Spleen (tissue), 11 donors: ENCODE measurements at regions not wholly inside any gene's neighbourhood (a gene's known extent, or its start where the extent isn't known, plus 50 kb on each side); places are given as distances from the start of the nearest gene placed in this dataset.
"Not testable (repeated sequence)": the region's sequence is repeated elsewhere in the genome, so short reads cannot be mapped to it uniquely, and the experiment has no call there.

Experiments used
- DNase-seq: peaks from one replicate; pipeline ENCODE4 v3.0.0-alpha.2; 2020
- H3K27ac ChIP-seq, 8 donors: fragments of 200-600 bp; sonication (generic) in 7 of 8; 1 replicate in 4 of 8; 2 replicates in 4 of 8; pipeline versions ENCODE4 v1.5.0 to v1.8.0; 2016 to 2021; ENCODE audit warnings: inconsistent platforms in 4 of 8, mild to moderate bottlenecking in 4 of 8, moderate library complexity in 1 of 8
- H3K27me3 ChIP-seq, 7 donors: fragments of 200-600 bp; sonication (generic) in 6 of 7; replicated peaks in 1 of 7; 1 replicate in 4 of 7; 2 replicates in 3 of 7; pipeline versions ENCODE4 v1.5.0 to v1.8.0; 2016 to 2021; ENCODE audit warnings: inconsistent platforms in 3 of 7, mild to moderate bottlenecking in 1 of 7
- H3K36me3 ChIP-seq, 6 donors: fragments of 200-600 bp; sonication (generic) in 5 of 6; 1 replicate in 4 of 6; 2 replicates in 2 of 6; pipeline versions ENCODE4 v1.5.0 to v1.8.0; 2016 to 2021; ENCODE audit warnings: inconsistent platforms in 2 of 6
- H3K4me1 ChIP-seq, 6 donors: fragments of 200-600 bp; sonication (generic) in 5 of 6; 1 replicate in 3 of 6; 2 replicates in 3 of 6; pipeline versions ENCODE4 v1.5.0 to v1.8.0; 2016 to 2021; ENCODE audit warnings: inconsistent platforms in 3 of 6
- H3K4me3 ChIP-seq, 8 donors: fragments of 200-600 bp; sonication (generic) in 7 of 8; 1 replicate in 4 of 8; 2 replicates in 4 of 8; pipeline versions ENCODE4 v1.5.0 to v1.8.0; 2016 to 2021; ENCODE audit warnings: inconsistent platforms in 4 of 8, mild to moderate bottlenecking in 4 of 8, moderate library complexity in 2 of 8
- H3K9me3 ChIP-seq, 8 donors: fragments of 200-600 bp; sonication (generic) in 7 of 8; 1 replicate in 4 of 8; 2 replicates in 4 of 8; pipeline versions ENCODE4 v1.5.0 to v1.8.0; 2016 to 2021; ENCODE audit warnings: inconsistent platforms in 4 of 8
- POLR2AphosphoS5 ChIP-seq, 3 donors: sonication (generic); formaldehyde crosslinking; IDR thresholded peaks; one replicate each; pipeline ENCODE4 v1.5.1; 2017; ENCODE audit warnings: antibody characterized with exemption in 3 of 3
- WGBS, 5 donors: extraction: QIAGEN DNeasy Blood & Tissue Kit in 3 of 5; methylation state at CpG; one replicate each; pipeline versions ENCODE4 v1.1.5 to v1.1.7; 2013 to 2018; 5-methylcytosine and 5-hydroxymethylcytosine counted together
- intact Hi-C: fragments of 100-400 bp; cut with DNase I; formaldehyde crosslinking; loops from one replicate; pipeline ENCODE4 v1.15.0; 2023; ENCODE audit warnings: low total_unique reads
- donor health status: healthy with polysubstance abuse.
- donor health status: DM: no; HTN: no; CAD: no; lungs with moderate emphysema.
- donor health status: DM: no; HTN: no; CAD: no.
- donor health status: Bipolar disorder and iron deficiency.
- donor health status: healthy.
- donor health status: DM: no; HTN: no; CAD: no.
- donor health status: DM: yes; HTN: yes; CAD: no.

DNA sequence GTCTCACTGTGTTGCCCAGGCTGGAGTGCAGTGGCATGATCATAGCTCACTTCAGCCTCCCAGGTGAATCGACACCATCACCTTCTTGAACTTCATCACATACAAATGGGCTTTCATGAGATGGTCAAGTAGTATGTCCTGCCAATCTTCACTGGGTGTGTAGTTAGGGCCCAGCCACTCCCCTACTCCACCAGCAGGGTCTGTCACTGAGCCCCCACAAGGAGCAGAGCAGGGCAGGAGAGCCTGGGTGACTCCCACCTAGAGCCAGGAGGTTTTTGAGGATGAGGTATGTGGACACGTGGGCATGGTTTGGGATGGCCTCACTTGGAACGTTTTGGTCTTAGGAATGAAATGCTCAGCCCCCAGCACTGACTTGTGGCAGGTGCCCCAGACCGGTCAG, 4037.7 kb upstream of the TPTE start:
- H3K4me3 ChIP-seq, intact Hi-C loops, DNase-seq, H3K27me3 ChIP-seq, H3K9me3 ChIP-seq, H3K27ac ChIP-seq, H3K36me3 ChIP-seq, H3K4me1 ChIP-seq: not testable (repeated sequence)
- WGBS, 5 donors = no CpG with 5 or more reads among the region's 4 CpGs

DNA sequence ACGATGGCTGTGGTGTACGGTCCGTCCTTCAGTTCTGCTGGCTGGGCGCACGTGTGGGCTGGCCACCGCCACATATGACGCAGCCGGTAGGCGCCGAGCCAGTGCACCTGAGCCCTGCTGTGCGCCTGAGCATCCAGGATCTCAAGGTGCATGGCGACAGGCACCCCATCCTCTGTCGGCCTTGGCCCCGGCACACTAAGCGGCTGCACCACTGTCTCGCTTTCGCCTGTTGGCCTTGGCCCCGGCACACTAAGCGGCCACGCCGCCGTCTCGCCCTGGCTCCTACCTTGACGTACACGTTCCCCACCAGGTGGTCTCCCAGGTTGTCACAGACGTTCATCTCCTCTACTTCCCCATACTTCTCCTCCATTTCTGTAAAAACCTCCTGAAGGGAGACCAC, 4034.6 kb upstream of the TPTE start:
- peak in 1 of 3 donors; percentile 28 for TF ChIP-seq POLR2AphosphoS5 (IDR thresholded peaks at IDR 0.05)
- H3K27ac ChIP-seq, H3K36me3 ChIP-seq, intact Hi-C loops, H3K27me3 ChIP-seq, H3K4me3 ChIP-seq, H3K9me3 ChIP-seq, H3K4me1 ChIP-seq: not testable (repeated sequence)
- 95 to 97% (median 96%) methylated on average over 15 to 26 of the region's 26 CpGs; no CpG with 5 or more reads in 1 of the 5 donors for WGBS, 5 donors
- DNase-seq = peak; percentile 47

DNA sequence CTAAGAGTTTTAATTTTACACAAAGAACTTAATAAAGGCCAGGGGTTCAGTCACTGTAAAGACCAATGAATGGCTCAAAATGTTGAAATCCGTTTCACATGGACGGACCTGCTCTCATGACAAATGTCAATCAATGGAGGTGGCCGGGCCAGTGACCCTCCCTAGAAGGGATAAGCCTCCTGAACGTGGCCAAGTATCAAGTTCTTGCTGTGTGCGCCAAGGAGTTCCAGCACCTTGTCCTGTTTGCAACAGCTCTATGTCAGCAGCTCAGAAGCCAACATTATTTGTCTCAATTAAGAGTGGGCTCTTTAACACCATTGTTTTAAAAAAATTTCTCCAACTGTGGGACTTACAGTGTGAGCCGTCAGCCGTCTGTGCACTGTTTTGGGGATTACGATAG, 4028.7 kb upstream of the TPTE start:
- H3K9me3 ChIP-seq, intact Hi-C loops, H3K27ac ChIP-seq, H3K27me3 ChIP-seq, DNase-seq, H3K4me3 ChIP-seq, H3K4me1 ChIP-seq, H3K36me3 ChIP-seq: not testable (repeated sequence)
- WGBS, 5 donors = no CpG with 5 or more reads among the region's 8 CpGs

DNA sequence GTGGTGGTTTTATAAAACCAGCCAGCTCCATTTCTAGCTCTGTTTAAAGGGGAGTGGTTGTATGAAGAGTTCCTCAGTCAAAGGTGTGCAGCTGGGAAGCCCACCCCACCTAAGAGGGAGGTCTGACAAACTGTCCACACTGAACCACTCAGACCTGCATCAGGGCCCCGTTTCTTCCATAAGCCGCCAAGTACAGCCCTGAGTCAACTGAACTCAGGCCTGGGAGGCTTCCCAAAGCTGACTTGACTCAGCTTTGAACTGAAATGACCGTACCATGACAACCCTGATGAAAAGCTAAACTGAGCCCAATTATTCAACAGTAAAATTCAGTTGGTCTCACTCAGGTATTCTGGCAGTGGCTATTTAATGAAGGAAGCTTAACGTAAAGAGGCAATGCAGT, 4027.4 kb upstream of the TPTE start:
- intact Hi-C loops, H3K27ac ChIP-seq, H3K4me3 ChIP-seq, H3K27me3 ChIP-seq, H3K4me1 ChIP-seq, DNase-seq, H3K36me3 ChIP-seq, H3K9me3 ChIP-seq: not testable (repeated sequence)
- WGBS, 5 donors = no CpG with 5 or more reads among the region's 4 CpGs

DNA sequence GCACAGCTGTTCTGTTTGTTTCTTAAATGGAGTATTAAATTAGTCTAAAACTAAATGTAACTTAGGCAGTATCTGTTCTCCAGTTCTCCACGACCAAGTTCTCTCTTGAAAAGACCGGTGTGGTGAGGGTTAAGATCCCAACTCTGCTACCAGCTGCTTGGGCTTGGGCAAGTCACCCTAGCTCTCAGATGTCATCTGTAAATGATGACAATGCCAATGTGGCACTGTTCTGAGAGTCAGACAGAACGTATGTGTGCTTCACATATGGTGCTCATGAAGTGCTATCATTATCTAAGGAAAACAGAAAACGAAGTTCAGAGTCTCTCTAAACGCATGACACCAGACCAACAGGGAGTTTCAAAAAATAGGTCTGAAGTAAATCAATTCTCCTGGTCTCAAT, 4025.0 kb upstream of the TPTE start:
- H3K4me3 ChIP-seq, DNase-seq, H3K36me3 ChIP-seq, H3K9me3 ChIP-seq, intact Hi-C loops, H3K4me1 ChIP-seq, H3K27me3 ChIP-seq: not testable (repeated sequence)
- H3K27ac ChIP-seq = peak overlapping the region in 1 of 8 donors; percentile 34
- WGBS, 5 donors = 35% methylated on average over 2 of the region's 5 CpGs; no CpG with 5 or more reads in 4 of the 5 donors

DNA sequence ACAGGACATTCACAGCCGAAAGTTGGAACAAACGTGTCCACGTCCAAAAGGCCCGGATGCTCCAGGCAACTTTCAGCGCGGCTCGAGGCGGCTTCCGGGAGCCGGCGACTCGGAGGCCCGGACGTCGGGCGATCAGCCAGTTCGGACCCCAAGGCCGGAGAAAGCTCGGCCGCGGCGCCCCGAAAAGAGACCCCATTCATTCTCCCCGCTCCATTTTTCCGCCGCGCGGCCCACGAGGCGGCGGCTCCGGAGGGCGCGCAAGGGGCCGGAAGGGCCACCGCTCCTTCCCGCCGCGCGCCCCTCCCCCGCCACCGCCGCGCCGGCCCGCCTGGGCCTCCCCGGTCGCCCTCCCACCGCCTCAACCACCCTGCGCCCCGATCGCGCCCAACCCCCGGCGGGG, 4022.7 kb upstream of the TPTE start:
- peak; percentile 88 for DNase-seq
- peak overlapping the region in 4 of 8 donors; percentile 71 to 91 (median 87) for H3K27ac ChIP-seq
- WGBS, 5 donors = 1% methylated on average over 29 of the region's 55 CpGs; no CpG with 5 or more reads in 3 of the 5 donors
- H3K36me3 ChIP-seq, H3K9me3 ChIP-seq, H3K4me1 ChIP-seq, H3K27me3 ChIP-seq, intact Hi-C loops: not testable (repeated sequence)
- H3K4me3 ChIP-seq = peak overlapping the region in 4 of 8 donors; percentile 52 to 70 (median 54)

DNA sequence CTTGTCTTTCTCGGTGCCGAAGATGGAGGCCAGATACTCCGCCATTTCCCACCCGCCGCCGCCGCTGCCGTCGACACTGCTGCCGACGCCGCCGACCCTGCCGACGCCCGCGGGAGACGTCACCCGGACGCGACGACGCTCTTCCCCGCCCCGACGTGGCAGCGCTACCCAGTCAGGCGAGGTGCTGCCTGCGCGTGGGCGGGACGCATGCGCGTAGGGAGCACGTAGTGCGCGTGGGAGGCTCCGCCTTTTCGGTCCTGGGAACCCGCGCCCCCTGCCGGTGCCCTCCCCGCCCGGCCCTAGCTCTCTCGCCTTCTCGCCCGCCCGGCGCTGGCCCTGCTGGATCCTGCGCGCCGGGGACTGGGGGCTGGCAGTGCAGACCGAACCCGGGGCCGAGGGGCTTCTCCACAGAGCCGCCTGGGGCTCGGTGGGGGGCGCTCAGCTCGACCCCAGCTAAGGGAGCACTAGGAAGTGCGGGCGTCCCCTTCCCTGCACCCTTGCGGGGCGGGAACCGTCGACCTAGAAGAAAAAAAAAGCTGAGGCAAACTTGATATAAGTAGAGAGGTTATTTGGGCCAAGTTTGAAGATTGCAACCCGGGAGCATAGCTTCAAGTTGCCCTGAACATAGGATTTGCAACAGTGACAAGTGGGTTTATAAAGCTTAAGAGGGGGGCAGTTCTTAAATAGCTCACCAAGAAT, 4022.1 kb upstream of the TPTE start:
- intact Hi-C loops, H3K27me3 ChIP-seq, H3K9me3 ChIP-seq, H3K4me1 ChIP-seq, H3K36me3 ChIP-seq: not testable (repeated sequence)
- TF ChIP-seq POLR2AphosphoS5 (IDR thresholded peaks at IDR 0.05) = peak in 2 of 3 donors; percentile 68 to 89
- peak overlapping the region in 4 of 8 donors; percentile 71 to 91 (median 87) for H3K27ac ChIP-seq
- WGBS, 5 donors = 0% methylated on average over 6 to 28 of the region's 66 CpGs; no CpG with 5 or more reads in 2 of the 5 donors
- peak; percentile 94 for DNase-seq
- peak overlapping the region in 2 of 8 donors; percentile 55 to 70 for H3K4me3 ChIP-seq

DNA sequence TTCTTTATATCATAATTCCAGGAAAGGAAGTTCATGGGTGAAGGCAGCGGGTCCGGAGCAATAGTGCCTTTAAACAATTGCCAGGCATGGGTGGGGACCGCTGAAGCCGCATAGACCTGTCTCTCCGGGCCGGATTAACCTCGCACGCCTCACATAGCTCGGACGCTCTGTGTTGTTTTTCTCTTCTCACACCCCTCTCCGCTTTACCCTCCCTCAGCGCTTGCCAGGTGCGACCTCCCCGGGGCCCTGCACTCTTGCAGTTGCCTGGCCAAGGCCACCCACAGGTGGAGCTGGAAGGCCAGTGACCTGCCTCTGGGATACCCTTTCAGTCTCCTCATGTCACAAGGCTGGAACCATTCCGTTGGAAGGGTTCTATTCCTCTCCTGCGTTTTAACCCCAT, 4021.5 kb upstream of the TPTE start:
- H3K36me3 ChIP-seq, intact Hi-C loops, H3K4me3 ChIP-seq, H3K27ac ChIP-seq, DNase-seq, H3K9me3 ChIP-seq, H3K27me3 ChIP-seq, H3K4me1 ChIP-seq: not testable (repeated sequence)
- WGBS, 5 donors = no CpG with 5 or more reads among the region's 16 CpGs

DNA sequence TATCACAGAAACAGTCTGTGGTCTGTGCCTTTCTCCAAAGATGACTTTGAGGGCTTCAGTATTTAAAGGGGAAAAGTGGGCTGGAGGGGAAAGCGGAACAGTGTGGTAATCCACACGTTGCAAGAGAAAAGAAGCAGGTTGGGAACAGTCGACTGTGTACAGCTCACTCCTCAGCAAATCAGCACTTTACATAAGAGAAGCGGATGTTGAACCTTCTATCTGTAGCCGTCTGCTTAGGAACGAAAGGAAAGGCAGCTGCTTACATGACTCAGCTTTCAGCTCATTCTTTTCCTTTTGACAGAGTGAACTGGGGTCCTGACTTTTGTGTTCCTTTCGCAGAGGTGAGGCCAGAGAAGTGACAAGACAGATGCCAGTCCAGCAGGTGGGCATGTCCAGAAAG, 4020.7 kb upstream of the TPTE start:
- intact Hi-C loops, H3K4me3 ChIP-seq, H3K36me3 ChIP-seq, H3K27me3 ChIP-seq, H3K27ac ChIP-seq, H3K4me1 ChIP-seq, H3K9me3 ChIP-seq, DNase-seq: not testable (repeated sequence)
- no CpG with 5 or more reads among the region's 7 CpGs for WGBS, 5 donors

DNA sequence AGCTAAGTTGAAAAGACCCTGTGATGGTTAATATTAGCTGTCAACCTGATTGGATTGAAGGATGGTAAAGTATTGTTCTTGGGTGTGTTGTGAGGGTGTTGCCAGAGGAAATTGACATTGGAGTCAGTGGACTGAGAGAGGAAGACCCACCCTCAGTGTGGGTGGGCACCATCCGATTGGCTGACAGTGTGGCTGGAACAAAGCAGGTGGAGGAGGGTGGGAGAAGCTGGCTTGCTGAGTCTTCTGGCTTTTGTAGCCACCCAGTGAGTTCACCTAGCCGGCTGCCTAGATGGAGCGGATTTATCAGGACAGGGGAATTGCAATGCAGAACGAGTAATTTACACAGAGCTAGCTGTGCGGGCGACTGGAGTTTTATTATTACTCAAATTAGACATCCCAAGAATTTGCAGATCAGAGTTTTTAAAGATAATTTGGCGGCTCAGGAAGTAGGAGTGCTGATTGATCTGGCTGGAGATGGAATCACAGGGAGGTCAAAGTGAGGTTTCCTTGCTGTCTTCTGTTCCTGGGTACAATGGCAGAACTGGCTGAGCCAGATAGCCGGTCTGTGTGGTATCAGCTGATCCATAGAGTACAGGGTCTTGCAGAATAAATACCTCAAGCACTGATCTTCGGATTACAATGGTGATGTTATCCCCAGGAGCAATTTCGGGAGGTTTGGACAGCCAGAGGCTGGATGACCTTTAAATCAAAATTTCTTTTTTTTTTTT, 4015.1 kb upstream of the TPTE start:
- intact Hi-C loops, H3K4me3 ChIP-seq, H3K27ac ChIP-seq, H3K27me3 ChIP-seq, DNase-seq, H3K36me3 ChIP-seq, H3K9me3 ChIP-seq, H3K4me1 ChIP-seq: not testable (repeated sequence)
- 91 to 94% (median 93%) methylated on average over 4 to 6 of the region's 10 CpGs; no CpG with 5 or more reads in 1 of the 5 donors for WGBS, 5 donors

DNA sequence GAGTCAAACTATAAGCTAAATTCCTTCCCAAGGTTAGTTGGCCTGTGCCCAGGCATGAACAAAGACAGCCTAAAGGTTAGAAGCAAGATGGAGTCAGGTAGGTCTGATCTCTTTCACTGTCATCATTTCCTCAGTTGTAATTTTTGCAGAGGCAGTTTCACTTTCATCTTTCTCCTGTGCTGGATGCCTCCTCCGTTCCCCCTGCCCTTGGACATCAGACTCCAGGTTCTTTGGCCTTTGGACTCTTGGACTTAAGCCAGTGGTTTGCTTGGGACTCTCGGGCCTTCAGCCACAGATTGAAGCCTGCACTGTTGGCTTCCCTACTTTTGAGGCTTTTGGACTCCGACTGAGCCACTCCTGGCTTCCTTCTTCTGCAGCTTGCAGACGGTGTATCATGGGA, 4013.8 kb upstream of the TPTE start:
- DNase-seq, intact Hi-C loops, H3K4me1 ChIP-seq, H3K27ac ChIP-seq, H3K9me3 ChIP-seq, H3K4me3 ChIP-seq, H3K27me3 ChIP-seq, H3K36me3 ChIP-seq: not testable (repeated sequence)
- WGBS, 5 donors = no CpG with 5 or more reads among the region's 4 CpGs
